GM23338 (cell line): ENCODE measurements at regions not wholly inside any gene's neighbourhood (a gene's known extent, or its start where the extent isn't known, plus 50 kb on each side); places are given as distances from the start of the nearest gene placed in this dataset.

ENCODE experiments used
- ATAC-seq: fragments of 200-7000 bp; cut with Tn5 transposase; 3 replicates; pipeline ENCODE4 v1.9.1; 2020
- DNase-seq: peaks from one replicate; pipeline ENCODE4 v3.0.0-alpha.2; 2015; ENCODE audit warnings: low spot score
- H2AFZ ChIP-seq: fragments of 200-600 bp; sonication (generic); 2 replicates; pipeline ENCODE4 v1.8.0; 2016; ENCODE audit warnings: antibody characterized with exemption, mild to moderate bottlenecking, moderate library complexity
- H3F3A ChIP-seq: fragments of 200-600 bp; sonication (generic); replicated peaks from 2 replicates; pipeline ENCODE4 v1.8.0; 2017; ENCODE audit warnings: antibody characterized with exemption, mixed run types, low read depth
- H3K27ac ChIP-seq: fragments of 200-600 bp; sonication (generic); 2 replicates; pipeline ENCODE4 v1.6.1; 2016; ENCODE audit warnings: low read depth
- H3K27me3 ChIP-seq: fragments of 200-600 bp; sonication (generic); 2 replicates; pipeline ENCODE4 v1.8.0; 2016; ENCODE audit warnings: mild to moderate bottlenecking, mixed run types, moderate library complexity; ENCODE audit not compliant: insufficient read depth
- H3K36me3 ChIP-seq: fragments of 200-600 bp; sonication (generic); 2 replicates; pipeline ENCODE4 v1.8.0; 2016; ENCODE audit warnings: mild to moderate bottlenecking; ENCODE audit not compliant: insufficient read depth
- H3K4me1 ChIP-seq: fragments of 200-600 bp; sonication (generic); 2 replicates; pipeline ENCODE4 v1.8.0; 2016; ENCODE audit warnings: mild to moderate bottlenecking, moderate library complexity; ENCODE audit not compliant: insufficient read depth
- H3K4me2 ChIP-seq: fragments of 200-600 bp; sonication (generic); 2 replicates; pipeline ENCODE4 v1.7.1; 2017; ENCODE audit warnings: mixed run types
- H3K4me3 ChIP-seq: fragments of 200-600 bp; sonication (generic); 2 replicates; pipeline ENCODE4 v1.6.1; 2016; ENCODE audit warnings: mixed run types
- H3K79me2 ChIP-seq: fragments of 200-600 bp; sonication (generic); replicated peaks from 2 replicates; pipeline ENCODE4 v1.8.0; 2017; ENCODE audit warnings: mild to moderate bottlenecking; ENCODE audit not compliant: insufficient read depth
- H3K9me2 ChIP-seq: fragments of 200-600 bp; sonication (generic); 2 replicates; pipeline ENCODE4 v1.8.0; 2017; ENCODE audit not compliant: insufficient read depth
- H4K20me1 ChIP-seq: fragments of 200-600 bp; sonication (generic); replicated peaks from 2 replicates; pipeline ENCODE4 v1.8.0; 2017; ENCODE audit warnings: mild to moderate bottlenecking; ENCODE audit not compliant: insufficient read depth
- H3K27ac Mint-ChIP-seq: 2 replicates; pipeline ENCODE4 v1.8.0; 2020; ENCODE audit warnings: inconsistent platforms, mild to moderate bottlenecking, moderate library complexity, mixed read lengths
- H3K27me3 Mint-ChIP-seq: 3 replicates; pipeline ENCODE4 v1.8.0; 2022; ENCODE audit warnings: low read depth, mild to moderate bottlenecking, moderate library complexity, mixed read lengths, inconsistent platforms; ENCODE audit not compliant: insufficient read depth, poor library complexity
- H3K36me3 Mint-ChIP-seq: 3 replicates; pipeline ENCODE4 v1.8.0; 2021; ENCODE audit warnings: low read depth, mild to moderate bottlenecking, inconsistent platforms, moderate library complexity, mixed read lengths
- H3K4me1 Mint-ChIP-seq: 3 replicates; pipeline ENCODE4 v1.8.0; 2020; ENCODE audit warnings: mild to moderate bottlenecking, inconsistent platforms, mixed read lengths
- H3K4me3 Mint-ChIP-seq: 3 replicates; pipeline ENCODE4 v1.8.0; 2021; ENCODE audit warnings: moderate library complexity, mild to moderate bottlenecking, inconsistent platforms, mixed read lengths
- H3K9me3 Mint-ChIP-seq: 3 replicates; pipeline ENCODE4 v1.8.0; 2020; ENCODE audit warnings: moderate library complexity, mild to moderate bottlenecking, inconsistent platforms, mixed read lengths
- EZH2phosphoT487 ChIP-seq: fragments of 200-600 bp; sonication (generic); IDR thresholded peaks from one replicate; pipeline ENCODE4 v1.8.1; 2018; ENCODE audit warnings: antibody characterized with exemption; ENCODE audit not compliant: unreplicated experiment
- JUNB ChIP-seq: IDR thresholded peaks from one replicate; pipeline ENCODE4 v1.6.1; 2016; ENCODE audit warnings: antibody characterized with exemption; ENCODE audit not compliant: unreplicated experiment
- NANOG ChIP-seq: IDR thresholded peaks from 2 replicates; pipeline ENCODE4 v1.6.1; 2016; ENCODE audit warnings: antibody characterized with exemption, borderline replicate concordance
- STAT1 ChIP-seq: IDR thresholded peaks from one replicate; pipeline ENCODE4 v1.6.1; 2016; ENCODE audit warnings: antibody characterized with exemption; ENCODE audit not compliant: unreplicated experiment
- ZNF114 ChIP-seq: fragments of 250-450 bp; sonication (Bioruptor Pico); IDR thresholded peaks from 2 replicates; pipeline ENCODE4 v1.5.0; 2020; ENCODE audit warnings: mild to moderate bottlenecking, moderate library complexity
- TF ChIP-seq, protein P1 (sequence below): fragments of 250-450 bp; sonication (Bioruptor Pico); IDR thresholded peaks from 2 replicates; pipeline ENCODE4 v1.5.0; 2020; ENCODE audit warnings: mild to moderate bottlenecking, moderate library complexity
- TF ChIP-seq, protein P2 (sequence below), 2 experiments: fragments of 200-600 bp in 1 of 2; sonication (generic) in 1 of 2; conservative IDR thresholded peaks; 2 replicates each; pipeline versions ENCODE4 v1.5.1 to v1.6.1; 2016 to 2017; ENCODE audit warnings: antibody characterized with exemption in 2 of 2, low read depth in 2 of 2, mild to moderate bottlenecking in 2 of 2, moderate library complexity in 1 of 2

DNA sequence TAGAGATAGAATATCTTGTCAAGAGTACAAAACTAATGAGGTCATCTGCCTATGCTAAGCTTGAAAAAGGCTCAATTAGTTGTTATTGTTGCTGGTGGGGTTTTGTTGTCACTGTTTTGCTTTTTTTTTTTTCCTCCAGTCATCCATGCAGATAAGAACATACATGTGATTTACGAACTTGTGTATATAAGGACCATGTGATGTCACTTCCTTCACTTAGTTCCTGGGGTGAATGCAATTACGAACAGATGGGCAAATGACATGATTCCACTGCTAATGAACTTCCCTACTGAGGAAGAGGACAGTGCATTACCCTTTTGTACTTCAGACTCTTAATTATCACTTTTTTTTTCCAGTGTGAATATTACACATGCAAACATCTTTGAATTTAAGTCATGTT is 1175.3 kb upstream of the GJE1 start (continued):
- TF ChIP-seq, protein P1, sequence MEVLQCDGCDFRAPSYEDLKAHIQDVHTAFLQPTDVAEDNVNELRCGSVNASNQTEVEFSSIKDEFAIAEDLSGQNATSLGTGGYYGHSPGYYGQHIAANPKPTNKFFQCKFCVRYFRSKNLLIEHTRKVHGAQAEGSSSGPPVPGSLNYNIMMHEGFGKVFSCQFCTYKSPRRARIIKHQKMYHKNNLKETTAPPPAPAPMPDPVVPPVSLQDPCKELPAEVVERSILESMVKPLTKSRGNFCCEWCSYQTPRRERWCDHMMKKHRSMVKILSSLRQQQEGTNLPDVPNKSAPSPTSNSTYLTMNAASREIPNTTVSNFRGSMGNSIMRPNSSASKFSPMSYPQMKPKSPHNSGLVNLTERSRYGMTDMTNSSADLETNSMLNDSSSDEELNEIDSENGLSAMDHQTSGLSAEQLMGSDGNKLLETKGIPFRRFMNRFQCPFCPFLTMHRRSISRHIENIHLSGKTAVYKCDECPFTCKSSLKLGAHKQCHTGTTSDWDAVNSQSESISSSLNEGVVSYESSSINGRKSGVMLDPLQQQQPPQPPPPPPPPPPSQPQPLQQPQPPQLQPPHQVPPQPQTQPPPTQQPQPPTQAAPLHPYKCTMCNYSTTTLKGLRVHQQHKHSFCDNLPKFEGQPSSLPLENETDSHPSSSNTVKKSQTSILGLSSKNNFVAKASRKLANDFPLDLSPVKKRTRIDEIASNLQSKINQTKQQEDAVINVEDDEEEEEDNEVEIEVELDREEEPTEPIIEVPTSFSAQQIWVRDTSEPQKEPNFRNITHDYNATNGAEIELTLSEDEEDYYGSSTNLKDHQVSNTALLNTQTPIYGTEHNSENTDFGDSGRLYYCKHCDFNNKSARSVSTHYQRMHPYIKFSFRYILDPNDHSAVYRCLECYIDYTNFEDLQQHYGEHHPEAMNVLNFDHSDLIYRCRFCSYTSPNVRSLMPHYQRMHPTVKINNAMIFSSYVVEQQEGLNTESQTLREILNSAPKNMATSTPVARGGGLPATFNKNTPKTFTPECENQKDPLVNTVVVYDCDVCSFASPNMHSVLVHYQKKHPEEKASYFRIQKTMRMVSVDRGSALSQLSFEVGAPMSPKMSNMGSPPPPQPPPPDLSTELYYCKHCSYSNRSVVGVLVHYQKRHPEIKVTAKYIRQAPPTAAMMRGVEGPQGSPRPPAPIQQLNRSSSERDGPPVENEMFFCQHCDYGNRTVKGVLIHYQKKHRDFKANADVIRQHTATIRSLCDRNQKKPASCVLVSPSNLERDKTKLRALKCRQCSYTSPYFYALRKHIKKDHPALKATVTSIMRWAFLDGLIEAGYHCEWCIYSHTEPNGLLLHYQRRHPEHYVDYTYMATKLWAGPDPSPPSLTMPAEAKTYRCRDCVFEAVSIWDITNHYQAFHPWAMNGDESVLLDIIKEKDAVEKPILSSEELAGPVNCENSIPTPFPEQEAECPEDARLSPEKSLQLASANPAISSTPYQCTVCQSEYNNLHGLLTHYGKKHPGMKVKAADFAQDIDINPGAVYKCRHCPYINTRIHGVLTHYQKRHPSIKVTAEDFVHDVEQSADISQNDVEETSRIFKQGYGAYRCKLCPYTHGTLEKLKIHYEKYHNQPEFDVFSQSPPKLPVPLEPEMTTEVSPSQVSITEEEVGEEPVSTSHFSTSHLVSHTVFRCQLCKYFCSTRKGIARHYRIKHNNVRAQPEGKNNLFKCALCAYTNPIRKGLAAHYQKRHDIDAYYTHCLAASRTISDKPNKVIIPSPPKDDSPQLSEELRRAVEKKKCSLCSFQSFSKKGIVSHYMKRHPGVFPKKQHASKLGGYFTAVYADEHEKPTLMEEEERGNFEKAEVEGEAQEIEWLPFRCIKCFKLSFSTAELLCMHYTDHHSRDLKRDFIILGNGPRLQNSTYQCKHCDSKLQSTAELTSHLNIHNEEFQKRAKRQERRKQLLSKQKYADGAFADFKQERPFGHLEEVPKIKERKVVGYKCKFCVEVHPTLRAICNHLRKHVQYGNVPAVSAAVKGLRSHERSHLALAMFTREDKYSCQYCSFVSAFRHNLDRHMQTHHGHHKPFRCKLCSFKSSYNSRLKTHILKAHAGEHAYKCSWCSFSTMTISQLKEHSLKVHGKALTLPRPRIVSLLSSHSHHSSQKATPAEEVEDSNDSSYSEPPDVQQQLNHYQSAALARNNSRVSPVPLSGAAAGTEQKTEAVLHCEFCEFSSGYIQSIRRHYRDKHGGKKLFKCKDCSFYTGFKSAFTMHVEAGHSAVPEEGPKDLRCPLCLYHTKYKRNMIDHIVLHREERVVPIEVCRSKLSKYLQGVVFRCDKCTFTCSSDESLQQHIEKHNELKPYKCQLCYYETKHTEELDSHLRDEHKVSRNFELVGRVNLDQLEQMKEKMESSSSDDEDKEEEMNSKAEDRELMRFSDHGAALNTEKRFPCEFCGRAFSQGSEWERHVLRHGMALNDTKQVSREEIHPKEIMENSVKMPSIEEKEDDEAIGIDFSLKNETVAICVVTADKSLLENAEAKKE (CRISPR knock-in tag) = no peak

DNA sequence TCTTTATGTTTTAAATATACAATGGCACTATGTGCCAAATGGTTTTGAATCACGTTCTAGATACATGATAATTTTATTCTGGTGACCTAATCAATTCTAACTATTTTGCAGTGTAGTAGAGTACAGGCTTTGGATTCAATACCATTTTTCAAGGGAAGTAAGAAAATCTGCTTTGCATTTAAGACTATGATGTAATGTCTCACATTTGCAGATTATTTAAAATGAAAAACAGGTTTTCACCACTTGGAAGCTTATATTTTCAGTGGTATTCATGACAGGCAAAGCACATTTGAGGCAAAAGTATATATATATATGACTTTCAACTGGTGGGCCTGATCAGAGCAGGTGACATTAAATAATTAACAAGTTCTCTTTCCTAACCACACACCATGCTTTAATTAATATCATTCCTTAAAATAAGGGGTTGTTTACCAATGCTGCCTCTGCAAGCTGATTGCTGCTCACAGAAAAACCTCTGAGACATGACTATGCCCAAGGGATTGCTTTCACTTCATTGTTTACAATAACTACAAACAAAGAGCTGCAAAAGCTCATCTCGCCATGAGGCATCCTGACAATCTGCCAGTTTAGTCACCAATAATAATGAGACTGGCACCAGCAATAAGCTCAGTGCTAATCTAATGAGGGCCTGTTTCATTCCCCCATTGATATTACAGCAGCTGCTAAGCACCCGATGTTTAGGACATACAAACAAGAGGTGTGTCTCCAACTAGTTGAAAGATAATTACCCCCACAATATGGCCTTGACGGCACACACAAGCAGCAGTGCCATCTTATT is 1176.0 kb upstream of the GJE1 start:
- Histone ChIP-seq H4K20me1 (no peaks in the 10 kb centered on the region), H3K4me1 (no peaks in the 10 kb centered on the region), H3K9me2 (peaks cover 3% of the 10 kb centered on the region; the same call in 1 of the 2 replicates), H3K4me3 (no peak overlapping the region), H3K27me3 (no peaks in the 10 kb centered on the region), H3K4me2 (no peak overlapping the region), H3K79me2 (no peaks in the 10 kb centered on the region), H3K27ac (no peak overlapping the region), H3K36me3 (no peaks in the 10 kb centered on the region), H2AFZ (peak overlapping the region; percentile 67; the same call in 1 of the 2 replicates), H3F3A (no peaks in the 10 kb centered on the region)
- Mint-ChIP-seq H3K27me3 (no peaks in the 10 kb centered on the region), H3K27ac (no peak overlapping the region), H3K36me3 (peaks cover 3% of the 10 kb centered on the region; the same call in 1 of the 3 replicates), H3K4me3 (no peak overlapping the region), H3K4me1 (no peaks in the 10 kb centered on the region), H3K9me3 (peaks cover 3% of the 10 kb centered on the region; the same call in 2 of the 3 replicates)
- DNase-seq (no peak), ATAC-seq (no peak)
- no peak for TF ChIP-seq NANOG
- no peak for TF ChIP-seq STAT1
- TF ChIP-seq EZH2phosphoT487 = no peak
- TF ChIP-seq, protein P2, sequence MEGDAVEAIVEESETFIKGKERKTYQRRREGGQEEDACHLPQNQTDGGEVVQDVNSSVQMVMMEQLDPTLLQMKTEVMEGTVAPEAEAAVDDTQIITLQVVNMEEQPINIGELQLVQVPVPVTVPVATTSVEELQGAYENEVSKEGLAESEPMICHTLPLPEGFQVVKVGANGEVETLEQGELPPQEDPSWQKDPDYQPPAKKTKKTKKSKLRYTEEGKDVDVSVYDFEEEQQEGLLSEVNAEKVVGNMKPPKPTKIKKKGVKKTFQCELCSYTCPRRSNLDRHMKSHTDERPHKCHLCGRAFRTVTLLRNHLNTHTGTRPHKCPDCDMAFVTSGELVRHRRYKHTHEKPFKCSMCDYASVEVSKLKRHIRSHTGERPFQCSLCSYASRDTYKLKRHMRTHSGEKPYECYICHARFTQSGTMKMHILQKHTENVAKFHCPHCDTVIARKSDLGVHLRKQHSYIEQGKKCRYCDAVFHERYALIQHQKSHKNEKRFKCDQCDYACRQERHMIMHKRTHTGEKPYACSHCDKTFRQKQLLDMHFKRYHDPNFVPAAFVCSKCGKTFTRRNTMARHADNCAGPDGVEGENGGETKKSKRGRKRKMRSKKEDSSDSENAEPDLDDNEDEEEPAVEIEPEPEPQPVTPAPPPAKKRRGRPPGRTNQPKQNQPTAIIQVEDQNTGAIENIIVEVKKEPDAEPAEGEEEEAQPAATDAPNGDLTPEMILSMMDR (conservative IDR thresholded peaks at IDR 0.05; ENCODE audit: low read depth in 2 of 2) = no peak
- TF ChIP-seq ZNF114 (CRISPR knock-in tag) = no peak
- no peak for TF ChIP-seq JUNB
- TF ChIP-seq, protein P1 (CRISPR knock-in tag) = no peak
